HG03354 (cell line): ENCODE measurements at regions not wholly inside any gene's neighbourhood (a gene's known extent, or its start where the extent isn't known, plus 50 kb on each side); places are given as distances from the start of the nearest gene placed in this dataset.
"Not testable (repeated sequence)": the region's sequence is repeated elsewhere in the genome, so short reads cannot be mapped to it uniquely, and the experiment has no call there.

Experiments
- ATAC-seq: cut with Tn5 transposase; IDR thresholded peaks from one replicate; pipeline ENCODE4 v1.9.1; 2021; ENCODE audit warnings: mild to moderate bottlenecking; ENCODE audit not compliant: unreplicated experiment, poor library complexity, severe bottlenecking

- not testable (repeated sequence) for ATAC-seq
Observed at GRCh38 chr1:148679050-148679786, 69.4 kb upstream of the NUDT4B start.

GRCh38 chr1:148679787-148680326, 68.7 kb upstream of the NUDT4B start:
- peak; percentile 52 for ATAC-seq

- ATAC-seq = not testable (repeated sequence)
Observed at GRCh38 chr1:148686735-148687134, 61.8 kb upstream of the NUDT4B start.

GRCh38 chr1:148687376-148687775, 61.2 kb upstream of the NUDT4B start:
- not testable (repeated sequence) for ATAC-seq
